ENCODE measurements at regions not wholly inside any gene's neighbourhood (a gene's known extent, or its start where the extent isn't known, plus 50 kb on each side); places are given as distances from the start of the nearest gene placed in this dataset.
"Not testable (repeated sequence)": the region's sequence is repeated elsewhere in the genome, so short reads cannot be mapped to it uniquely, and the experiment has no call there.

DNA sequence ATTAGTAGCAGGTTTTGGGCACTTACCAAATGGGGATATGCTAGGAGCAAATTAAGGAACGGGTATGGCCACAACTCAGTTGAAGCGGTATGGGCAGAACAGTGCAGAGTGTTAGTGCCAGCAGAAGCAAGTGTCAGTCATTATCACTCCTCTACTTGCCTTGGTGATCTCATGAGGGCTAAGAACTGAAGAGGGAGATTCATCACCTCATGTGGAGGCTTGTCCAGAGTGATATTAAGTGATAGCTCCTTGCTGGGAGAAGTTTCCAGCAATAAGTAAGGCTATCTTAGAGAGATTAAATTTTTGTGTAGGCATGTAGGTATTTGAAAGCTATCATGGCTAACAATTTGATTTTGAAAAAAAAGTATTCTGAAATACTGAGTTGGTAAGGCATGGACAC, 615.4 kb upstream of the SMIM31 start:
- no peak overlapping the region for H3K4me2 ChIP-seq (ENCODE audit: low read length)
- no peak overlapping the region for H2AFZ ChIP-seq (ENCODE audit: low read length)
- no peaks in the 10 kb centered on the region for H3K9me3 ChIP-seq (ENCODE audit: low read length)
- no peaks in the 10 kb centered on the region for H3K4me1 ChIP-seq (ENCODE audit: insufficient read depth, low read length, poor library complexity, severe bottlenecking)
- H3K36me3 ChIP-seq (ENCODE audit: insufficient read depth, low read length), result no peaks in the 10 kb centered on the region
- H3K27ac ChIP-seq (ENCODE audit: low read depth, low read length, poor library complexity, severe bottlenecking), result no peak overlapping the region
- no peak overlapping the region for H3K4me3 ChIP-seq (ENCODE audit: low read depth, low read length, poor library complexity, severe bottlenecking)
- BruUV-seq (replicated peaks), result no TSS peak
- no peaks in the 10 kb centered on the region for H3K9me2 ChIP-seq (ENCODE audit: insufficient read depth, low read length)
- intact Hi-C loops (cut with micrococcal nuclease; ENCODE audit: unreplicated experiment), result no loop called here
- POLR2A ChIA-PET, result interaction anchor here (1.2 kb wide), 1 partner anchor 13 kb away, joined by 3 read pairs; no protein-coding TSS in a partner anchor
- H4K20me1 ChIP-seq (ENCODE audit: insufficient read depth, low read length), result no peaks in the 10 kb centered on the region
- no peak for DNase-seq (ENCODE audit: low spot score)
- TF ChIP-seq EZH2phosphoT487 (IDR thresholded peaks at IDR 0.05; ENCODE audit: borderline replicate concordance, low read depth, low read length) (no peak), CTCF (conservative IDR thresholded peaks at IDR 0.05; ENCODE audit: low read length) (no peak)
- CTCF ChIA-PET (ENCODE audit: unreplicated experiment), result no interaction called here
- no peaks in the 10 kb centered on the region for H3K79me2 ChIP-seq (ENCODE audit: insufficient read depth, low read depth, low read length)

DNA sequence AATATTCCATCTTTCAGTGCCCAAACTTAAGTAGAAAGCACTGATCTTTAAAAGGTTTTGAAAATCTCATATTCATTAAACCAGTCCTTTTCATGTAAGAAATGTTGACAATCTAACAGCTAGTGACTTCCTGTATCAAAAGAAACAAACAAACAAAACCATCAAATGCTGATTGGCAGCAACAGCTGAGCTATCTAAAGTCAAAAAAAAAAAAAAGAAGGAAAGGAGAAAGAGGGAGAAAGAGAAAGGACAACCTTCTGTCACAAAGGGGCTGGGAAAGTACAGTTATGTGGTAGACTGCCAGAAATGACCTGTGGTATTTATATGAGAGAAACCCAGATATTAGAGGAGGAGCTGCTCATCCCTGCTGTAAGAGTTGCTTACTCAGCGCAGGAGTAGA, 614.6 kb upstream of the SMIM31 start:
- Histone ChIP-seq H3K4me3 (ENCODE audit: low read depth, low read length, poor library complexity, severe bottlenecking) (no peak overlapping the region), H3K9me2 (ENCODE audit: insufficient read depth, low read length) (no peaks in the 10 kb centered on the region), H2AFZ (ENCODE audit: low read length) (no peak overlapping the region), H4K20me1 (ENCODE audit: insufficient read depth, low read length) (no peaks in the 10 kb centered on the region), H3K9me3 (ENCODE audit: low read length) (no peaks in the 10 kb centered on the region), H3K27ac (ENCODE audit: low read depth, low read length, poor library complexity, severe bottlenecking) (no peak overlapping the region), H3K79me2 (ENCODE audit: insufficient read depth, low read depth, low read length) (no peaks in the 10 kb centered on the region), H3K4me2 (ENCODE audit: low read length) (no peak overlapping the region), H3K36me3 (ENCODE audit: insufficient read depth, low read length) (no peaks in the 10 kb centered on the region), H3K4me1 (ENCODE audit: insufficient read depth, low read length, poor library complexity, severe bottlenecking) (no peaks in the 10 kb centered on the region)
- BruUV-seq (replicated peaks), result no TSS peak
- no peak for DNase-seq (ENCODE audit: low spot score)
- no peak for TF ChIP-seq CTCF (conservative IDR thresholded peaks at IDR 0.05; ENCODE audit: low read length)
- no peak for TF ChIP-seq EZH2phosphoT487 (IDR thresholded peaks at IDR 0.05; ENCODE audit: borderline replicate concordance, low read depth, low read length)
- ChIA-PET CTCF (ENCODE audit: unreplicated experiment) (interaction anchor here (0.6 kb wide), 1 partner anchor 526 kb away, joined by 3 read pairs; no protein-coding TSS in a partner anchor), POLR2A (interaction anchor here (0.6 to 1.2 kb wide), 3 partner anchors 12 to 1250 kb away, joined by 3 read pairs; no protein-coding TSS in a partner anchor)
- intact Hi-C loops (cut with micrococcal nuclease; ENCODE audit: unreplicated experiment), result no loop called here

GRCh38 chr4:164141755-164142375, 612.1 kb upstream of the SMIM31 start:
- H3K36me3 ChIP-seq (ENCODE audit: insufficient read depth, low read length); BruUV-seq (replicated peaks); H3K4me3 ChIP-seq (ENCODE audit: low read depth, low read length, poor library complexity, severe bottlenecking); H3K9me3 ChIP-seq (ENCODE audit: low read length); H3K27ac ChIP-seq (ENCODE audit: low read depth, low read length, poor library complexity, severe bottlenecking); DNase-seq (ENCODE audit: low spot score); H3K9me2 ChIP-seq (ENCODE audit: insufficient read depth, low read length); H3K79me2 ChIP-seq (ENCODE audit: insufficient read depth, low read depth, low read length); H4K20me1 ChIP-seq (ENCODE audit: insufficient read depth, low read length); H3K4me1 ChIP-seq (ENCODE audit: insufficient read depth, low read length, poor library complexity, severe bottlenecking); intact Hi-C loops (cut with micrococcal nuclease; ENCODE audit: unreplicated experiment); H2AFZ ChIP-seq (ENCODE audit: low read length); CTCF ChIA-PET (ENCODE audit: unreplicated experiment); H3K4me2 ChIP-seq (ENCODE audit: low read length): not testable (repeated sequence)
- POLR2A ChIA-PET, result interaction anchor here (0.6 kb wide), 1 partner anchor 718 kb away, joined by 5 read pairs; no protein-coding TSS in a partner anchor

Data from OCI-LY7 (cell line).